GM11168 (cell line): ENCODE measurements at regions not wholly inside any gene's neighbourhood (a gene's known extent, or its start where the extent isn't known, plus 50 kb on each side); places are given as distances from the start of the nearest gene placed in this dataset.

Experiments used
- in situ Hi-C: fragments of 300-500 bp; cut with MboI; formaldehyde crosslinking; loops from one replicate; pipeline ENCODE4 v1.12.0; 2022; ENCODE audit warnings: low sequenced_read_pairs; ENCODE audit not compliant: unreplicated experiment

- in situ Hi-C loops: no loop called here
Measured at GRCh38 chr17:71145486-71145885, 975.3 kb upstream of the SOX9 start.

DNA sequence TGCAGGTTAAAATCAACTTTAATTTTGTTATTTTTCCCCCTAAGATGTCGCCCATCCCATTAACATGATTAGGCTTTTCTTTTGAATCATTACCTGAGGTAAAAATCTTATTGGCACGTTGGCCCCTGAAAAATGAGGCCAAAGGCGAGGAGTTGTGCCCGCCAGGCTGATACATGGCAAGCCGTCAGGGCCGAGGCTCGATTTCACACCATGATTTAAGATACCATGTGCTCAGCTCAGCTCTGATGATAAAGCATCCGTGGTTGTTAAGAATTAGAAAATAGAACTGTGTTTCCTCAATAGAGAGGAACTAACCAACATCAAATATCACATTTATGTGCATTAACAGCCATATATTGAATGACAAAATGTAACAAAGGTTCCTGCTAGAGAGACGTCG lies 972.9 kb upstream of the SOX9 start:
- in situ Hi-C loops: no loop called here

DNA sequence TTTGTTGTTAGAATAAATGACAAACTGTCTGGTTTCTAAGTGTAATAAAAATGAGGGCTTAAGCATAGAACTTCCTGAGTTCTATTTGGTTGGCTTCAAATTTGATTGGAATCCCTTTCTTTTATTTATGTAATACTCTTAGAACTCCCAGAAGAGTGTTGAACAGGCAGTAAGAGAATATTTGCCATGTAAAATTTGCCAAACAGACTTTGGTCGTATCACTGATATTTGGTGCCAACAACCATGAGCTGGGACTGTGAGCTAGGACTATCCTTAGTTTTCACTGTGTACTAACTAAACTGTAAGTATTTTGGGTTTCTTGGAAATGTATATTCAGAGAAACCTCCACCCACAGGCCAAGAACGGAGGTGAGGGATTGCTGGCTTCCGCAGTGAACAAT lies 971.2 kb upstream of the SOX9 start:
- in situ Hi-C loops: no loop called here

DNA sequence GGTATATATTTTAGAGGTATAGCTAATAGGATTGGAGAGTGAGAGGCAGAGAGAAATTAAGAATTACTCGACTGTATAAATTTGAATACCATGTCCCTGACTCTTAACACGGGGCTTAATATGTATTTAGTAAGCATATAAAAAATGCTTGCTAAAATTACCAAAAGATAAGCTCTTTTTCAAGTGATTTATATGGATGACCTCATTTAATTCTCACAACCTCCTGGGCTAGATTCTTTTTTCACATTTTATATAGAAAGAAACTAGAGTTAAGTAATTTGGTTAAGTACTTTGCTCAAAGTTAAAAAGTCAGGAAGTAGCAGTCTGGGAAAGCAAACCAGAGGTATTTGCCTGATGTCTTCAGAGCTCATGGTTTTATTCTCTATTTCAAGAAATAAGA lies 963.5 kb upstream of the SOX9 start:
- in situ Hi-C loops: no loop called here

DNA sequence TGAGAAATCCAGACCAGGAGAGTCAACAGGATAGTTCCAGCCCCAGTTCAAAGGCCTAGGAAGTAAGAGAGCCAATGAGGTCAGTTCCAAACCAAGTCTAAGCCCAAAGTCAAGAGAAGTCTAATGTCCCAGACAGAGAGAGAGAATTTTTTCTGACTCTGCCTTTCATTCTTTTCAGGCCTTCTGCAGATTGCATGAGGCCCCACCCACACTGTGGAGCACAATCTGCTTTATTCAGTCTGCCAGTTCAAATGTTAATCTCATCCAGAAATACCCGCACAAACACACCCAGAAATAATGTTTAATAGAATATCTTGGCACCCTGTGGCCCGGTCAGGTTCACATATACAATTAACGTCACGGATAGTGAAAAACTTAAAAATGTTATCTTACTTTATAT lies 962.4 kb upstream of the SOX9 start:
- in situ Hi-C loops: no loop called here

DNA sequence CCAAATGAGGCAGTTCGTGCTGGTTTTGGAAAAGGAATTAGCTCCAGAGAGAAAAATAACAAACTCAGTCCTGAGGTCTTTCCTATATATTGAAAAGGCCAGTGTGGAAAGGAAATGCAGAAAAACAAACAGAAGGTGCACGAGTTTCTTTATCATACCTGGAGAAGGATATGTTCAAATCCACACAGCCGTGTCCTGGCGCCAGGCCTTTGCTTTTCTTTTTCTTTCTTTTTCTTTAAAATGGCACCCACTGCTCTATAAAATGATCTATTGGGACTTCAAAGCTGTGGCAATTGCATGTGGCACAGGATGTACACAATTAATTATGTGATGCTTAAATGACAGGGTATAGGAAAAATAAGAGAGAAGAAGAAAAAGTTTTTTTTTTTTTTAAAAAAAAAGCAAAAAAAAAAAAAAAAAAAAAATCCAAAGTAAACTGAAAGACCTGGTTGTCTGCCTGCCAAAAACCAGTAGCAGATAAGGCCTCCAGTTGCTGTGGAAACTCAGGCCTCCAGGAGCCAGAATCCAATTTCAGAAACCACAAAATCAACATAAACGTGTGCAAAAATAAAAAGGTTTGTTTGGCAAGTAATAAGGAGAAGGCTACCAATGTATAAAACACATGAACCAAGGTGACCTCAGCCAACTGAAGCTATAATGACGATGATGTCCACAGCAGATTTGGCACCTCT lies 957.6 kb upstream of the SOX9 start:
- in situ Hi-C loops: no loop called here

DNA sequence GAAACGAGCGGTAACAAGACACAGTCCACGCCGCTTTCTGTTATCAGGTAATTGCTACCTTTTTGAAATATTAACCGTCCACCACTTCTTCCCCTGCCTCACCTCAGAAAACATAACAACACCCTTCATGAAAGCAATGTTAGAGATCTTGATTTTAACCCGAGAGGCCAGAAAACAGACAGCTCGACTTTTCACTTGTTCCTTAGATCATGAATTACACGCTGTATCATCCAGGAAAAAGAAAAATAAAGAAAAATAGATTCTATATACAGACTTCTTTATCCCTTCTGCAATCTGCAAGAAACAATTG lies 957.1 kb upstream of the SOX9 start:
- in situ Hi-C loops: no loop called here

GRCh38 chr17:71164561-71164960 lies 956.3 kb upstream of the SOX9 start:
- in situ Hi-C loops: no loop called here

DNA sequence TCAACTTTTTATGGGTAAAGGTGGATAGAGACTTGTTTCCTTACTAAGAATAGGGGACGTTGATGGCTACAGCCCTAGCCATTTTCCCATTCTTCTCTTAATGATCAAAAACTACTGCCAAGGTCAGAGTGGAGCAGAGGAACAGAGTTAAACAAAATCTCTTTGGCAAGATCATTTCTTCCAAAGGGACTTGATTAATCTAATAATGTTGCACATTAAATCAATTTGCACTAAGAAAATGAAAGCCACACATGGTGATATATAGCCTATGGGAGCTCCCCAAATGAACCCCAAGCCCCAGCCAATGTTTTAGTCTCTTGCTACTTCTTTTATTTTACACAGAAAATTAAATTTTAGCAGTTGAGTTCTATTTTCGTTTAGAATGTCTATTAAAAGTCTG lies 954.5 kb upstream of the SOX9 start:
- in situ Hi-C loops: no loop called here

- in situ Hi-C loops: no loop called here
Measured at GRCh38 chr17:71168053-71168741, 952.6 kb upstream of the SOX9 start.

DNA sequence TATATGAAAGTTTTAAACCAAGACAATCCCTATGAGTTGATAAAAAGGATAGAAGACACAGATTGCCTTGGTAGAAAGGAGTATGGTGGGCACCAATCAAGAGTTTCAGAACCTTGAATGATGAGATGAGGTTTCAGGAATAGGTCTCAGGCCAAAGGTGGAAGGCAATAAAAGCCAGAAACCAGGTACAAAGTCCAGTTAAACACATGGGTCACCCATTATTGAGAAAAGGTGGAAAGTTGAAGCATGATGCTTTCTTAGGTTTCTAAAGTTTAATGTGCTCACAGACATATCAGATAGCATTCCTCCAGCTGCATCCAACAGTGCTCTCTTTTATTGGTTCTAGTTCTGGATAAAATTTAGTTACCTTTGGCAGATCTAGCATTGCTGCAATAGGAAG lies 950.8 kb upstream of the SOX9 start:
- in situ Hi-C loops: no loop called here

DNA sequence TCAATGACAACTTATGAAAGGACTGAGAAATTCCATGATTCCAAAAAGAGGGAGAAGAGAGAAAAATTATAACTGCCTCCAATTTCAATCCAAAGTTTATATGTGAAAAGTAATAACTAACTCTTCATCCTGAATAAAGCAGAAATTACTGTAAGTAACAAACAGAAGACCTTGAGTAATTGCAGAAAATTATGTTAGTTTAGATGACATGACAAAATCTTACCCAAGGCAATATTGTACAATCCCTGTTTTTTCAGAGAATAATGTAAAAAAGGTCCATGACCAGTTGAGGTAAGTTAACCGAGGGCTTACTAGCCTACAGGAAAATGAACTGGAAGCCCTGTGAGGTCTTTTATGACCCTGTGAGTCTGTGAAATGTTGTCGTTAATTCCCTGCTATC lies 949.5 kb upstream of the SOX9 start:
- in situ Hi-C loops: no loop called here

DNA sequence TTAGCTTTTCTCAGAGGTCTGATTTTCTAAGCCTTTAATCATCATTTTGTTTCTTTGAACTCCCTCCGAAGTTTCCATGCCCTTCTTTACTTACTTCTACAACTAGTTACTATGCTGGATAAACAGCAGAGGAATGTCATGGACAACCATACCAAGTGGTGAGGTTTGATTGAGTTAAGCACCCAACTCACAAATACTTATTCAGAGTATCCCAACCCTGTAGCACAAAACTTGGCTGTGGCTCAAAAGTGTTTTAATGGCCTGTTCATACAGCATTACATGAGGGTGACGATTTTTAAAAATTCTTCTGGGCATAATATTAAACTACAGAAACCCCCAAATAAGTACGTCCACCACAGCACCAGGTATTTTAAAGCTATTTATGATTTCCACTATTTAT lies 946.8 kb upstream of the SOX9 start:
- in situ Hi-C loops: no loop called here

DNA sequence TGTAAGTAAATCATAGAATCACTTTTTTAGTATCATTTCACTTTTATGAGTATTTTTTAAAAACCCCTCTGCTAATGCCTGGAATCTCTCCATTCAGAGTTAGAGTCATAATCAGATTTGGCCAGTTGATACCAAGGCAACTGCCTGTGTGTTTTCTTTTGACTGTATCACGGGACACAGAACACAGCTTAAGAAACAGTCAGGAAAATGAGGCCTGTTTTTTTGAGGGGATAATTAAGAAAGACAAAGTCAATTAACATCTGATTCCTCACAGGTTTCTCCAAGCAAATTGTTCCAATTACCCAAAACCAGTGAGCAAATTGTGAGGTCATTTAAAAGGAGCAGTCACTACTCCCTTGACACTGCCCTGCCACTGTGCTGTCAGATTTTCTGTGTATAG lies 944.5 kb upstream of the SOX9 start:
- in situ Hi-C loops: no loop called here

- in situ Hi-C loops: no loop called here
Measured at GRCh38 chr17:71176928-71177443, 943.8 kb upstream of the SOX9 start.

GRCh38 chr17:71180801-71181385 lies 939.9 kb upstream of the SOX9 start:
- in situ Hi-C loops: no loop called here

- in situ Hi-C loops: no loop called here
Measured at GRCh38 chr17:71183066-71183660, 937.7 kb upstream of the SOX9 start.

GRCh38 chr17:71184716-71185115 lies 936.1 kb upstream of the SOX9 start:
- in situ Hi-C loops: no loop called here

DNA sequence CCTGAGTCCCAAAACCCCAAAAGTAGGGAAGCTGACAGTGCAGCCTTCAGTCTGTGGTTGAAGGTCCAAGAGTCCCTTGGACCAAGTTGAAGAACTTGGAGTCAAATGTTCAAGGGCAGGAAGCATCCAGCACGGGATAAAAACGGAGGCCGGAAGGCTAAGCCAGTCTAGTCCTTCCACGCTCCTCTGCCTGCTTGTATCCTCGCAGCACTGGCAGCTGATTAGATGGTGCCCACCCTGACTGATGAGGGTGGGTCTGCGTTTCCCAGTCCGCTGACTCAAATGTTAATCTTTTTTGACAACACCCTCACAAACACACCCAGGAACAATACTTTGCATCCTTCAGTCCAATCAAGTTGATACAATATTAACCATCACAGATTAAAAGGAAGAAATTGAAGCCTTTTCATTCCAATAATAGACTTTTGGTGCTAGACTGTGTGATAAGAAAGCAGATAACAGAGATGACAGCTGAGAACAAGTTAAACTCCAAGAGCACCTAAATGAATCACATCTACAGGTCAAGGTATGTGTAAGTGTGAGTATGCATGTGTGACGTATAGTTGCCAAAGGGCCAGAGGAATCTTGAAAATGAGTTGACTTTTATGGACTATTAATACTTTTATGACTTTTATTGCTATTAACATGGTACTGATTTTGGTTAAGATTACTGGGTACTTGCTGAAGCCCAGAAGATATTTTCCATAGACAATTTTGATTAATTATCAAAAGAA lies 933.5 kb upstream of the SOX9 start:
- in situ Hi-C loops: no loop called here

DNA sequence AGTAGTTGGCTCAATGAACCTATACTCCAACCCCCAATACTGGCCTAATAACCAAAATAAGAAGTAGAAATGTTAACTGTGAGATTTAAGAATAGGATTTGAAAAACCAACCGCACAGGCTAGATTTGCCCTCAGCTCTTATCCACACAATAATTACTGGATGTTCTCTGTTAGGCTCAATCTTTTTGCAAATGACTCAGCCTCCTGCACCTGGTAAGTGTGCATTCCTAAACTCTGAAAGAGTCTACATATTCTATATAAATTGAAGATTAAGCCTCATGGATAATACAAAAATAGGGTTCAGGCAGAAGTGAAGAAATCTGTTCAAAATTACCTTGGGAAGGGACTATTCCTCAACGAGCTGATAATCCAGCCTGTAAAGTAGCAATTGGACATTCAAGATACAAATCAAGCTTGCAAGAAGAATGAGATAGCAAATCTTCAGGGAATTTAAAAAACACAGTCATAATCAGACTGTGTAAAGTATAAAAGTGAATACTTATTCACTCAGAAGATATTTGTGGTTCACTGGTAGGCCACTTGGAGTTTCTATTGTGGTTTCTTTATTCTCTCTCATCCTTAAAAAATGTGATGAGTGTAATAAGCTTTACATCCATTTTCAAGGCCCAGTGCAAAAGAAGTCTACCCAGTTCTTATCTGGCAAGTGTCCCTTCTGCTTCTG lies 931.9 kb upstream of the SOX9 start:
- in situ Hi-C loops: no loop called here
